Effector CD4-positive, alpha-beta T cell (primary cell): ENCODE measurements at regions not wholly inside any gene's neighbourhood (a gene's known extent, or its start where the extent isn't known, plus 50 kb on each side); places are given as distances from the start of the nearest gene placed in this dataset.

Experiments
- DNase-seq: peaks from one replicate; pipeline ENCODE4 v3.0.0-alpha.2; 2020

DNA sequence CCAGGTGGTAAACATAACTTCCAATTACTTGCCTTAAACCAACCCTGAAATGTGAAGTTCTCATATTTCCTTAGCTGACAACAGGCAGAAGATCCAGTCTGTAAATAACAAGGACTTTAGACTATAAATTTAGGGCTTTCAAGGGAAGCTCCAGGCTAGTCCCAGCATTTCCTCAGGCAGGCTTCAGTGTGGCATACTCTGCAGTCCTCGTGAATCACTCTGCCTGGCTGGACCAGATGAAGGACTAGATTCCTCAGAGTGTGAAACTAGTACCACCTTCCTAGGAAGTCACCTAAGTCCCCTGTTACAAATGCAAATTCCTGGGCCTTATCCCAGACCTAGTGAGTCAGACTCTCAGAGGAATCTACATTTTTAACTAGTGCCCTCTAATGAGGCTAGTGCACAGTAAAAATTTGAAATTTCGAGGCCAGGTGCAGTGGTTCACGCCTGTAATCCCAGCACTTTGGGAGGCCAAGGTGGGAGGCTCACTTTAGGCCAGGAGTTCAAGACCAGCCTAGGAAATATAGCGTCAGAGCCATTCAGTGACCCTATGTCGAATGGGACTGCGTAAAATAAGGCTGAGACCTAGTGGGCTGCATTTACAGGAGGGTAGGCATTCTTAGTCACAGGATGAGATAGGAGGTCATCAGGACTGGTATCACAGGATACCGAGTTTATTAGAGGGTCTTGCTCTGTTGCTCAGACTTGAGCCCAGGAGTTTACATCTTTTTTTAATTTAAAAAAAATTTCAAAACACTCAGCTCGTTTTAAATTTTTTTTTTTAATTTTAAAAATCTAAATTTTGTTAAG lies 279.6 kb upstream of the JARID2 start:
- DNase-seq, result no peak

- no peak for DNase-seq
Measured at GRCh38 chr6:14966906-14967711, 278.8 kb upstream of the JARID2 start.

GRCh38 chr6:14968056-14968637 lies 277.7 kb upstream of the JARID2 start:
- no peak for DNase-seq

- no peak for DNase-seq
Measured at GRCh38 chr6:14969126-14969525, 276.7 kb upstream of the JARID2 start.

- no peak for DNase-seq
Measured at GRCh38 chr6:14972379-14973067, 273.3 kb upstream of the JARID2 start.

DNA sequence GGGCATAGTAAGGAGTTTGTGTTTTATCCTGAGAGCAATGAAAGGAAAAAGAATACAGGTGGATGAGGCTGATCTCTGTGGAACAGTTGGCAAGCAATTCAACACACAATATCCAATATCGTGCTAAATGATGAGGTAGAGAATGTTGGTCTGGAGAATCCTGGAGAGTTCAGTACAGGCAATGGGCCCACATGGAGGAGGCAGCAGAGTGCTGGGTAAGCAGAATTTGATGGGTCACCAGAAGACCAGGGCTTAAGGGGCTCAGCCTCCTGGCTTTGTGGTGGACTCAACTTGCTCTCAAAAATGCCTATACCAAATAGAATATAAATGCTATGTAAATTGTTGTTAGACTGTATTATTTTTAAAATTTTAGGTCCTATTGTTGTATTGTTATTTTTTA lies 271.5 kb upstream of the JARID2 start:
- no peak for DNase-seq

DNA sequence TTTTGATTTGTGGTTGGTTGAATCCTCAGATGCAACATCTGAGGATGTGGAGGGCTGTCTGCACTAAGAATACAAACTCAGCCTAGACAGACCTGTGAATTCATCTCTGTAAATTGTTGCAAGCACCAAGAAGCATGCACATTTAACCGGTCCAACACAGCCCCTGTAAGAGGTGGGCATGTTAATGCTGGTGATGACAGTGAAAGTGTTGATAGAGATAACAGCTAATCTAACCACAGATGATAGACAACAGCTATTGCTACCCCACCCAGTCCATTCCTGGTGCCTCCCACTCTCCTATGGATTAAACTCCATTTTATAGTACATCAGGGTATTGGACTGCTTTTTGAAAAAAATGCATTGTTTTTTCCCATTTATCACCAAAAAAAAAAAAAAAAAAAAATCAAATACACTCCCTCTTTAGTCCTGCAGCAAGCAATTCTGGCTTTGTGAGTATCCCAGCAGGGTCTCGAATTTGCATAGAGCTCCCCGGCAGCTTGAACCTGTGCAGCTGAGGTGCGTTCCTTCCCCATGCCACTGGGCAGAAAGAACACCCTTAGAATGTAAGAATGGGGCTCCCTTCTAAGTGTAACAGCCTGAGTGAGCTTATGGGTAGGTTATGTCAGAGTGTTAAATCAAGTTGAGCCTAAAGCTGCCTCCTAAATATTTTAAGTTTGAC lies 270.9 kb upstream of the JARID2 start:
- DNase-seq, result no peak

- DNase-seq, result no peak
Measured at GRCh38 chr6:14975471-14975817, 270.4 kb upstream of the JARID2 start.

- DNase-seq, result no peak
Measured at GRCh38 chr6:14977747-14978382, 268.0 kb upstream of the JARID2 start.

DNA sequence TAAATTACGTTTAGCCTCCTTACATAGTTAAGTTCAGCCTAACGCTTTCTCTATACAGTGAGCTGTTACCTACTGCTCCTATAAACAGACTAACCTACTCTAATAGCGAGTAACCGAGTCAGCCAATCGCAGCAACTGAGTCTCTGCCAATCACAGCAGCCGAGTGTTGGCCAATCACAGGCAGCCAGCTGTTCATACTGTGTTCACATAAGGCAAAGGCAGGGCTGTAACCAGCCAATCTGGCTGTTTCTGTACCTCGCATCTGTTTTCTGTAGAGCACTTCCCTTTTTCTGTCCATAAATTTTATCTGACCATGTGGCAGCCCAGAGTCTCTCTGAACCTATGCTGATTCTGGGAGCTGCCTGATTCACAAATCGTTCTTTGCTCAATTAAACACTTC lies 263.9 kb upstream of the JARID2 start:
- no peak for DNase-seq

- no peak for DNase-seq
Measured at GRCh38 chr6:14983599-14984518, 262.0 kb upstream of the JARID2 start.

GRCh38 chr6:14984519-14984853 lies 261.4 kb upstream of the JARID2 start:
- DNase-seq, result no peak

GRCh38 chr6:14985366-14985765 lies 260.5 kb upstream of the JARID2 start:
- no peak for DNase-seq

DNA sequence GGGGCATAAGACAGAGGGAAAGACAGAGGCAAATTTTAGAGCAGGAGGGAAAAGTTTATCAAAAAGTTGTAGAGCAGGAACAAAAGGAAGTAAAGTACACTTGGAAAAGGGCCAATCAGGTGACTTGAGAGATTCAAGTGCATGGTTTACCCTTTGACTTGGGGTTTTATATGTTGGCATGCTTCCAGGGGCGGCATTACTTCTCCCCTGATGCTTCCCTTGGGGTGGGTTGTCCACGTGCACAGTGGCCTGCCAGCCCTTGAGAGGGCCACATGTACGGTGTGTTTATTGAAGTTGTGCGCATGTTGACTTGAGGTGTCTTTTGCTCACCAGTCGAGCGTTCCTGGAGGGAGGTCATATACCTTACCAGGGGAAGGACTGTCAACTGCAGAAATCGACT lies 259.5 kb upstream of the JARID2 start:
- no peak for DNase-seq

DNA sequence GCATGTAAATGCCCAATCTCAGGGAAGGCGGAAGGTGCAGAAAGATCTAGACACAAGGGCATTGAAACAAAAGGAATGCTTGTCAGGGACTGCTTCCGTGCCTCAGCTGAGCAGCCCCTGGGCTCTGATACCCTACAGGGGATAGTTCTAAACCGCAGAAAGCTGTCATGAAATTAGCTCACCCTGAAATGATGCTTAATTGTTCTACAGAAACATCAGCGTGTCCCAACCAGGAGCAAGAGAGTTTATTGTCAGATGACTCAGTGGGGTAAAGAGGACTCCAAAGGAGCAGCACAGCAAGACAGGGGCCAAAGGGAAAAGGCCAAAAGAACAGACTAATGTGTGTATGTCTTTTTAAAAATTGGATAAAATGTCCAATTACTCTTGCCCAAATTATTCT lies 258.4 kb upstream of the JARID2 start:
- no peak for DNase-seq

DNA sequence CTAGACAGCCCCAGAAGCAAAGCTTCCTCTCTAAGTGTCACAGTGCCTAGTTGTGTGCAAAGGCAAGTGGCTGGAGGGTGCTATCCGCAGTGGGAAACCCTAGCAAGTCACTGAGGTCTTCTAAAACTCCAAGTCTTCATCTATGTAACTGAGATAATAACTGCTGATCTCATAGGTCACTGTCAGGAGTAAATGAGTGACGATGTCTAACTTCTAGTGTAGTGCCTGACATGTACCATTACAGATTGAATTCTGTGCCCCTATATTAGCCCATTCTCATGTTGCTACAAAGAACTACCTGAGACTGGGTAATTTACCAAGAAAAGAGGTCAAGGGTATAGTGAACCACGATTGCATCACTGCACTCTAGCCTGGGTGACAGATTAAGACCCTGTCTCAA lies 253.5 kb upstream of the JARID2 start:
- DNase-seq, result no peak

DNA sequence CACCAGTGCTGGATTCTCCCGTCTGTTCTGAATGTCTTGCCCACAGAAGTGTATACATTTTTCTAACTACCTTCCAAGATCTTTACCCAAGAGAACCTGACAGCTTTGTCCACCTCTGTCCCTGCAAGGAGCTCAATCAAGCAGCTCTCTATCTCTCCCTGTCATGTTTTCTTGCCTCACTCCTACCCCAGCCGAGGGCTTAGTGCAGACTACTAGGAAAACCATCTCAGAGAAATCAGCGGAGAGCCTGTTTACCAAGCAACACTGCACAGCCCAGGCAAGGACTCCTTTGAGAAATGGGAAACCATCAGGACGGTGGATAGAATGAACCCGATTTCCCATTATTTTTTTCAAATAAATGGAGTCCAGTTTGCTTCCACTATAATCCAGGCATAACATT lies 250.7 kb upstream of the JARID2 start:
- no peak for DNase-seq

DNA sequence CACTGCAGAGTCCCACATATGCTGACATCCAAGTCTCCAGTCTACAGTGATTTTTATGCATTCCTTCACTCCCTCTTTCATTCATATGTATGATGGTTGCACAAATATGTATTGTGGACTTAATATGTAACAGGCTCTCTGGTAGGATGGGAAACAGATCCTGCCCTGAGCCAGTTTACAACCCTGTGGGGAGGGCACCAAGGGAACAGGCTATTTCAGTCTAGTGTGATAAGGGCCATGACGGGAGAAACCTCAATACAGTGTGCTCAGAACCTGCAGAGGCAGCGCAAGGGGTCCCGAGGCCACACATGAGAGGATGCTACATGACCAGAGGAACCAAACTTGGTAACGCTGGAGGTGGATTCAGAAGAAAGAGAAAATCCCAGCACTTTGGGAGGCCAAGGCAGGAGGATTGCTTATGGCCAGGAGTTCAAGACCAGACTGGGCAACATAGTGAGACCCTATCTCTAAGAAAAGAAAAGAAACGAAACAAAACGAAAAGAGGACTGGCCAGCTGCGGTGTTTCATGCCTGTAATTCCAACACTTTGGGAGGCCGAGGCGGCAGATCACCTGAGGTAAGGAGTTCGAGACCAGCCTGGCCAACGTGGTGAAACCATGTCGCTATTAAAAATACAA lies 249.8 kb upstream of the JARID2 start:
- no peak for DNase-seq

DNA sequence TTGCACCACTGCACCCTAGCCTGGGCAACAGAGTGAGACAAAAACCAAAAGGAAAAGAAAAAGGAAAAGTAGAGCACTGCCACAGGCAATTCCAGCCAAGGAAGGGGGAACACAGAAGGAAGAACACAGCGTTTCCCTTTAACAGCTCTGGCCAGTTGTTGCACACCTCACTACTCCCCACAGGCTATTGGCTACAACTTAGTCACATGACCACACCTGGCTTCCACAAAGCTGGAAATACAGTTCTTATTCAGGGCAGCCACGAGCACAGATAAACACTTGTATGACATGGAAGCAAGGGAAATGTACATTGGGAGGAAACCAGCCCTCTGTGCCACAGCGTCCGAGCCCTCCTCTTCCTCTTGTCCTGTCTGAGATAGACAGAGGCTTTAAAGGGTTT lies 249.0 kb upstream of the JARID2 start:
- no peak for DNase-seq

GRCh38 chr6:14997507-14997906 lies 248.4 kb upstream of the JARID2 start:
- no peak for DNase-seq

DNA sequence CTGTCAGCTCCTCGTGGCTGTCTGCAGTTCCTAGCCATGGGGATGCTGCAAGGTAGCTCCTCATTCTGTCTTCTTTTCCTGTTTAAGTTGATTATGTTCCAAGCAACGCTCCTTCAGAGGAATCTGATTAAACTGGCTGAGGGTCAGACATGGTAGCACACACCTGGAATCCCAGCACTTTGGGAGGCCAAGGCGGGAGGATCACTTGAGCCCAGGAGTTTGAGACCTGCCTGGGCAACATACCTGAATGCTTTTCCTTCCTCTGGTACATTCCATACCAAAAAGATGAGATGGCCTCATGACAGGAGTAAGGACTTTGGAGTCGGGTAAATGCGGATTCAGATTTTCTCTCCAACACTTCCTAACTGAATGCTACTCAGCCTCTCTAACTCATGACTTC lies 246.8 kb upstream of the JARID2 start:
- DNase-seq, result no peak
